ENCODE measurements at regions not wholly inside any gene's neighbourhood (a gene's known extent, or its start where the extent isn't known, plus 50 kb on each side); places are given as distances from the start of the nearest gene placed in this dataset.
"Not testable (repeated sequence)": the region's sequence is repeated elsewhere in the genome, so short reads cannot be mapped to it uniquely, and the experiment has no call there.

- Mint-ChIP-seq H3K9me3 (no peaks in the 10 kb centered on the region), H3K4me3 (no peak overlapping the region), H3K27me3 (peaks cover 2% of the 10 kb centered on the region), H3K4me1 (no peaks in the 10 kb centered on the region), H3K27ac (no peak overlapping the region), H3K36me3 (no peaks in the 10 kb centered on the region)
- DNase-seq (ENCODE audit: low spot score in 2 of 2) (no peak), ATAC-seq (ENCODE audit: low read depth) (no peak)
These were observed 397.2 kb upstream of the CLINT1 start for GRCh38 chr5:158256096-158256495.

- no peak for DNase-seq (ENCODE audit: low spot score in 2 of 2)
- H3K4me3 Mint-ChIP-seq, result no peak overlapping the region
- ATAC-seq (ENCODE audit: low read depth), result no peak
- no peaks in the 10 kb centered on the region for H3K4me1 Mint-ChIP-seq
- peaks cover 2% of the 10 kb centered on the region for H3K27me3 Mint-ChIP-seq
- no peaks in the 10 kb centered on the region for H3K36me3 Mint-ChIP-seq
- no peak overlapping the region for H3K27ac Mint-ChIP-seq
- H3K9me3 Mint-ChIP-seq, result no peaks in the 10 kb centered on the region
These were observed 396.7 kb upstream of the CLINT1 start for GRCh38 chr5:158255609-158256008.

- no peak for ATAC-seq (ENCODE audit: low read depth)
- Mint-ChIP-seq H3K27ac (no peak overlapping the region), H3K4me3 (no peak overlapping the region), H3K4me1 (peaks cover 3% of the 10 kb centered on the region), H3K36me3 (no peaks in the 10 kb centered on the region), H3K9me3 (no peaks in the 10 kb centered on the region), H3K27me3 (peaks cover 7% of the 10 kb centered on the region)
- no peak for DNase-seq (ENCODE audit: low spot score in 2 of 2)
These were observed 387.7 kb upstream of the CLINT1 start for GRCh38 chr5:158246661-158247060.

GRCh38 chr5:158245513-158245912 lies 386.6 kb upstream of the CLINT1 start:
- H3K27me3 Mint-ChIP-seq, result peaks cover 7% of the 10 kb centered on the region

GRCh38 chr5:158244882-158245281 lies 385.9 kb upstream of the CLINT1 start:
- DNase-seq (ENCODE audit: low spot score in 2 of 2) (no peak), ATAC-seq (ENCODE audit: low read depth) (no peak)
- Mint-ChIP-seq H3K27me3 (peaks cover 7% of the 10 kb centered on the region), H3K27ac (no peak overlapping the region), H3K36me3 (no peaks in the 10 kb centered on the region), H3K4me3 (no peak overlapping the region), H3K4me1 (peaks cover 3% of the 10 kb centered on the region), H3K9me3 (no peaks in the 10 kb centered on the region)

More at GRCh38 chr5:158245513-158245912, 386.6 kb upstream of the CLINT1 start:
- H3K4me3 Mint-ChIP-seq, result no peak overlapping the region
- DNase-seq (ENCODE audit: low spot score in 2 of 2), result no peak
- no peak overlapping the region for H3K27ac Mint-ChIP-seq
- ATAC-seq (ENCODE audit: low read depth), result no peak
- H3K36me3 Mint-ChIP-seq, result no peaks in the 10 kb centered on the region
- peaks cover 3% of the 10 kb centered on the region for H3K4me1 Mint-ChIP-seq
- H3K9me3 Mint-ChIP-seq, result no peaks in the 10 kb centered on the region

- no peak for DNase-seq (ENCODE audit: low spot score in 2 of 2)
- H3K4me1 Mint-ChIP-seq, result peaks cover 6% of the 10 kb centered on the region
- no peaks in the 10 kb centered on the region for H3K27me3 Mint-ChIP-seq
- H3K36me3 Mint-ChIP-seq, result no peaks in the 10 kb centered on the region
- no peak overlapping the region for H3K27ac Mint-ChIP-seq
- H3K9me3 Mint-ChIP-seq, result peaks cover 2% of the 10 kb centered on the region
- no peak for ATAC-seq (ENCODE audit: low read depth)
- H3K4me3 Mint-ChIP-seq, result no peak overlapping the region
These were observed 377.8 kb upstream of the CLINT1 start for GRCh38 chr5:158236511-158237335.

- peaks cover 6% of the 10 kb centered on the region for H3K4me1 Mint-ChIP-seq
- H3K9me3 Mint-ChIP-seq, result peaks cover 2% of the 10 kb centered on the region
- H3K27ac Mint-ChIP-seq, result no peak overlapping the region
- no peaks in the 10 kb centered on the region for H3K36me3 Mint-ChIP-seq
- ATAC-seq (ENCODE audit: low read depth), result no peak
- H3K27me3 Mint-ChIP-seq, result no peaks in the 10 kb centered on the region
- DNase-seq (ENCODE audit: low spot score in 2 of 2), result no peak
- no peak overlapping the region for H3K4me3 Mint-ChIP-seq
These were observed 376.2 kb upstream of the CLINT1 start for GRCh38 chr5:158235159-158235547.

GRCh38 chr5:158234323-158235158 lies 375.6 kb upstream of the CLINT1 start:
- no peaks in the 10 kb centered on the region for H3K27me3 Mint-ChIP-seq
- H3K27ac Mint-ChIP-seq, result no peak overlapping the region
- H3K4me1 Mint-ChIP-seq, result peaks cover 6% of the 10 kb centered on the region
- DNase-seq (ENCODE audit: low spot score in 2 of 2) (no peak), ATAC-seq (ENCODE audit: low read depth) (no peak)
- H3K36me3 Mint-ChIP-seq, result no peaks in the 10 kb centered on the region
- peaks cover 2% of the 10 kb centered on the region for H3K9me3 Mint-ChIP-seq
- no peak overlapping the region for H3K4me3 Mint-ChIP-seq

GRCh38 chr5:158233735-158234322 lies 374.9 kb upstream of the CLINT1 start:
- DNase-seq (ENCODE audit: low spot score in 2 of 2), result no peak
- no peak overlapping the region for H3K4me3 Mint-ChIP-seq
- H3K27me3 Mint-ChIP-seq, result no peaks in the 10 kb centered on the region
- peaks cover 6% of the 10 kb centered on the region for H3K4me1 Mint-ChIP-seq
- no peak for ATAC-seq (ENCODE audit: low read depth)
- H3K9me3 Mint-ChIP-seq, result peaks cover 2% of the 10 kb centered on the region
- H3K27ac Mint-ChIP-seq, result no peak overlapping the region
- peaks cover 1% of the 10 kb centered on the region for H3K36me3 Mint-ChIP-seq

- H3K4me3 Mint-ChIP-seq; DNase-seq (ENCODE audit: low spot score in 2 of 2); H3K36me3 Mint-ChIP-seq; H3K4me1 Mint-ChIP-seq; H3K27ac Mint-ChIP-seq; ATAC-seq (ENCODE audit: low read depth); H3K27me3 Mint-ChIP-seq; H3K9me3 Mint-ChIP-seq: not testable (repeated sequence)
These were observed 368.4 kb upstream of the CLINT1 start for GRCh38 chr5:158227314-158227713.

- Mint-ChIP-seq H3K4me1 (peaks cover 9% of the 10 kb centered on the region), H3K36me3 (peaks cover 1% of the 10 kb centered on the region), H3K9me3 (peaks cover 4% of the 10 kb centered on the region), H3K27me3 (no peaks in the 10 kb centered on the region), H3K4me3 (no peak overlapping the region), H3K27ac (no peak overlapping the region)
- no peak for ATAC-seq (ENCODE audit: low read depth)
- DNase-seq (ENCODE audit: low spot score in 2 of 2), result no peak
These were observed 367.6 kb upstream of the CLINT1 start for GRCh38 chr5:158226496-158226895.

- Mint-ChIP-seq H3K9me3 (peaks cover 4% of the 10 kb centered on the region), H3K27me3 (no peaks in the 10 kb centered on the region), H3K4me1 (peaks cover 9% of the 10 kb centered on the region), H3K4me3 (no peak overlapping the region), H3K27ac (no peak overlapping the region), H3K36me3 (no peaks in the 10 kb centered on the region)
- ATAC-seq (ENCODE audit: low read depth) (peak; percentile 54), DNase-seq (ENCODE audit: low spot score in 2 of 2) (no peak)
These were observed 365.3 kb upstream of the CLINT1 start for GRCh38 chr5:158224253-158224652.

GRCh38 chr5:158223054-158223600 lies 364.2 kb upstream of the CLINT1 start:
- Mint-ChIP-seq H3K27me3 (no peaks in the 10 kb centered on the region), H3K9me3 (peaks cover 4% of the 10 kb centered on the region), H3K4me1 (peaks cover 9% of the 10 kb centered on the region), H3K4me3 (no peak overlapping the region), H3K36me3 (no peaks in the 10 kb centered on the region), H3K27ac (no peak overlapping the region)
- ATAC-seq (ENCODE audit: low read depth) (no peak), DNase-seq (ENCODE audit: low spot score in 2 of 2) (no peak)

GRCh38 chr5:158212917-158213316 lies 354.0 kb upstream of the CLINT1 start:
- no peaks in the 10 kb centered on the region for H3K9me3 Mint-ChIP-seq
- H3K36me3 Mint-ChIP-seq, result no peaks in the 10 kb centered on the region
- H3K27ac Mint-ChIP-seq, result no peak overlapping the region
- no peak for DNase-seq (ENCODE audit: low spot score in 2 of 2)
- H3K4me3 Mint-ChIP-seq, result no peak overlapping the region
- ATAC-seq (ENCODE audit: low read depth), result no peak
- H3K4me1 Mint-ChIP-seq, result no peaks in the 10 kb centered on the region
- H3K27me3 Mint-ChIP-seq, result no peaks in the 10 kb centered on the region
